GM10266 (cell line): ENCODE measurements at regions not wholly inside any gene's neighbourhood (a gene's known extent, or its start where the extent isn't known, plus 50 kb on each side); places are given as distances from the start of the nearest gene placed in this dataset.

ENCODE experiments used
- DNase-seq: peaks from one replicate; pipeline ENCODE4 v3.0.0; 2012; ENCODE audit errors: extremely low spot score
- TF ChIP-seq, protein P1 (sequence below): IDR thresholded peaks from 2 replicates; pipeline ENCODE4 v1.5.1; 2012; ENCODE audit warnings: mild to moderate bottlenecking, low read depth; ENCODE audit not compliant: control insufficient read depth, insufficient read depth; ENCODE audit errors: missing control alignments

DNA sequence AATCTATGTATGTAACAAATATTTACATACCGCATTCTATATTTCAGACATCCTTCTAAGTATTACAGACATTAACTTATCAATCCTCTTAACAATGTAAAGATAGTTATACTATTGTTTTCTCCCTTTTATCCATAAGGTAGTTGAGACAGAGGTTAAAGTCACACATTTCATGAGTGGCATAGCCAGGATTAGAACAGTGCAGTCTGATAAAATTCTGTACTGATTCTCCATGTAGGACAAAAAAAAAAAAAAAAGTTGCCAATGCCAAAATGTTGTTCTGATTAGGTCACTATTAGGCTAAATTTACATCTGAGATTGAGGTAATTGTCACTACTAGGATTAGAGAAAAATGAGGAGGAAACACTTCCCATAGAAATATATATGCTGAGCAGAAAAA lies 629.2 kb downstream of the OTOL1 start:
- TF ChIP-seq, protein P1, sequence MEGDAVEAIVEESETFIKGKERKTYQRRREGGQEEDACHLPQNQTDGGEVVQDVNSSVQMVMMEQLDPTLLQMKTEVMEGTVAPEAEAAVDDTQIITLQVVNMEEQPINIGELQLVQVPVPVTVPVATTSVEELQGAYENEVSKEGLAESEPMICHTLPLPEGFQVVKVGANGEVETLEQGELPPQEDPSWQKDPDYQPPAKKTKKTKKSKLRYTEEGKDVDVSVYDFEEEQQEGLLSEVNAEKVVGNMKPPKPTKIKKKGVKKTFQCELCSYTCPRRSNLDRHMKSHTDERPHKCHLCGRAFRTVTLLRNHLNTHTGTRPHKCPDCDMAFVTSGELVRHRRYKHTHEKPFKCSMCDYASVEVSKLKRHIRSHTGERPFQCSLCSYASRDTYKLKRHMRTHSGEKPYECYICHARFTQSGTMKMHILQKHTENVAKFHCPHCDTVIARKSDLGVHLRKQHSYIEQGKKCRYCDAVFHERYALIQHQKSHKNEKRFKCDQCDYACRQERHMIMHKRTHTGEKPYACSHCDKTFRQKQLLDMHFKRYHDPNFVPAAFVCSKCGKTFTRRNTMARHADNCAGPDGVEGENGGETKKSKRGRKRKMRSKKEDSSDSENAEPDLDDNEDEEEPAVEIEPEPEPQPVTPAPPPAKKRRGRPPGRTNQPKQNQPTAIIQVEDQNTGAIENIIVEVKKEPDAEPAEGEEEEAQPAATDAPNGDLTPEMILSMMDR = no peak

DNA sequence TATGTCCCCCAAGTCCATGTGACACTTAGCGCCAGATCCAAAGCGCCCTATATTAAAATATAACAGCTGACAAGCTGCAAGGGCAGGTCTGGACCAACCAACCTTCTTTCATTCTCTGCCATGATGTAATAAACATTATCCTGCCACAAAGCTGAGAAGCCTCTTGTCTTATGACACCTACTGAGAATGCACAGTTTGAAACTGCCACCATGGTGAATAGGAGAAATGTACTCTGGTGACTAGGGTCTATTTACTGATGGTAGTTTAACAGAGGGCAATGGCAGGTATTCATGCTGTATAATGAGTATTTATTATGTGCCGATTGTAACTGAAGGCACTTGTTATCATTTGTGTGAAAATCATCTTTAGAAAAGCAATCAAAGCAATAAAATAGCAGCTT lies 634.0 kb downstream of the OTOL1 start:
- TF ChIP-seq, protein P1 = no peak
- no peak for DNase-seq

More for the DNA sequence above, 629.2 kb downstream of the OTOL1 start:
- DNase-seq = no peak

DNA sequence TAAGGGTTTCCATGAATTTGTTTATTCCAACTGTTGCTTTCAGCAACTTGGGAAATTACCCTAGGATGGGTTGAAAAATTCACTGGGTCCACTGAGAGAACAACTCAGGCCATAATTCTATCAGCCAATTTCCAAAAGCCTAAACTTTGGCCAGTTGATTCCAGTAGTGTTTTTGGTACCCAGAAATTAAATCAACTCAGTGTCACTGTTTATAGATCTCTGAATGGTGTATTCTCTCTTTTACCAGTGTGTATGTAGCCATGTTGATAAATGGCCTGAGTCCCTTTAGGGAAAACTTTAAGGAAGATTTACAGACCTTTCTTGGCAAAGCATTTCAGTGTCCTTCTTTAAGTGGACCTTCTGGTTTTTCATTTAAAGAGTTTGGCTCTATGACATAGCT lies 636.4 kb downstream of the OTOL1 start:
- TF ChIP-seq, protein P1 = no peak
- DNase-seq = no peak

DNA sequence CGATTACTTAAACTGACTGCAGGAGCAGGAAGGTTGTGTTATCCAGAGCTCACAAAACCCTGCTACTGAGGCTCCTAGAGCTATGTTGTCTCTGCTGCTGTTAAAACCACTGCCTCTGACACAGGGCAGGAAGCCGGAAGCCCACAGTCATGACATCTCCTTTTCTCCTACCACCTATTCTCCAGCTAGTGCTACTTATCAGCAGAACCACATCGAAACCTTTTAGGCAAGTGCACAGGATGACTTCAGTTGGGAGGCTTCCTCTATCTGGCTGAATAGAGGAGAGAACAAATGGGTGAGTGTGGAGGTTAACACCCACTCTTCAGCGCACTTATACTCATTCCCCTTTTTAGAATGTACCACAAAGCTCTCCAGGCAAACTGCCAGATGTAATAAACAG lies 638.0 kb downstream of the OTOL1 start:
- TF ChIP-seq, protein P1 = no peak
- DNase-seq = no peak

DNA sequence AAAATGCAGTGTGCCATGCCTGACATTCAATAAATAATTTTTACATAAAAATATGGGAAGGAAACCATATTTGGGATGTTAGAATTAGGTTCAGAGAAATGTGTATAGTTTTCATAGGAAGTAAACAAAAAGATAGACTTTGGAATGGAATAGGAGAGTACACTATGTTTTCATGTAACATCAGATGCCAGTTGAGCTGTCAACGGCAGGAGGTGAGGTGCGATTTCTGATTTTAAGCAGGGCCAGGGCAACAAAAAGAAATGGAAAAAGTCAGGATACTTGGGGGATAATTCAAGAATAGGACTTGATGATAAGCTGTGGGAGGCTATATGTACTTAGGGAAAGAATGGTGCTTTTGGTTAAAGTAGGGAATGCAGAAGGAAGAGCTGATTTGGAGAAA lies 639.5 kb downstream of the OTOL1 start:
- DNase-seq = no peak
- TF ChIP-seq, protein P1 = no peak

DNA sequence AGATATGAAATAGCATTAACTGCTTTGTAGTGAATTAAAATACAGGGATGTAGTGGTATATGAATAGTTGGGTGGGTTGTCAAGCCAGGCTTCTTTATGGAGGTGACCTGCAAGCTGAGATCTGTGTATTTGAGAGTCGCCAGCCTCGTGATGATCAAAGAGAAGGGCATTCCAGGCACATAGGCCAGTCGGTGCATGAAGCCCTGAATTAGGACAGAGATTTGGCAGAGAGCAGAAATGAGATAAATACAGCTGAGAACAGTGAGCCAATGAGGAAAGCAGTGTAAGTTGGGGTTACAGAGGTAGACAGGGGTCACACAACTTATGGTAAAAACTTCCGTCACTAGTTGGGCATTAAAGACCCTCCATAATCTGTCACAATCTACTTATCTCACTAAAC lies 641.9 kb downstream of the OTOL1 start:
- TF ChIP-seq, protein P1 = no peak
- DNase-seq = no peak

DNA sequence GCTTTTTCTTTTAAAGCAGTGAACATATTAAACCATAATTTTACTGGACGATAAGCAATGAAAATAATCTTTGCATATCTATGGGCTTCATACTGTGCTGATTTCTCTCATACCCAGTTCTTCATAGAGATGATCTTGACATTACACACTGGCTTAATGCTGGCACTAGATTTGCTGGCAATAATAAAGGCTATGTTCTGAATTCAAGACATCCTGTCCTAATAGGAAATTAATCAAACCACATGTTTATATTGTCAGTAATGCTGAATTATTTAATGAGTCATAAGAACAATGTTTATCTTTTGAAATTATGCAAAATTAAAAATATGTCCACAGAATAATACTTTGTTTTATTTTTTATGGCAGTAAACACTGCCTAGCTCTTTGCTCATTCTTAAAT lies 643.2 kb downstream of the OTOL1 start:
- TF ChIP-seq, protein P1 = no peak
- DNase-seq = no peak

DNA sequence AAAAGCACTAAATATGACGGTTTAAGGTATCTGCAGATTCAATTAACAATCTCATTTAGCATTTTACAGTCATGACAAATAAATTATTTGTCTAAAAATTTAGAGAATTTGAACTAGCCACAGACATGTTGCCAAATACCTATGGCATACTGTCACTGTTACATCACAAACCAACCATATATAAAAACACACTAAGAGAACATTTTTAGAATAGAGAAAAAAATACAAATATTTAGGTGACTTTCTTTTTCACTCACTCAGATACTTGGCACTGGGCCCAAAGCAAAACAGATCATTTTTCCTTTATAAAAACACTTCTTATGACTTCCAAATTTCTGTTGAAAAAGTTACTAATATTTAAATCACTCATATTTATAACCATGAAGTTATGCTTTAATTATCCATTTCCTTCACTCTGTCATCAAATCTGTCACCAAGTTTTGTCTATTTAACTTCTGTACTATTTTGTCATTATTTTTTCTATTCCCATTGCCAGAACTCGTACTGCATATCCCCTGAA lies 644.7 kb downstream of the OTOL1 start:
- DNase-seq = no peak
- TF ChIP-seq, protein P1 = no peak
